Osteocyte (in vitro differentiated cells): ENCODE measurements at regions not wholly inside any gene's neighbourhood (a gene's known extent, or its start where the extent isn't known, plus 50 kb on each side); places are given as distances from the start of the nearest gene placed in this dataset.

Experiments
- DNase-seq: peaks from one replicate; pipeline ENCODE4 v3.0.0; 2021; ENCODE audit warnings: mixed read lengths; ENCODE audit not compliant: unreplicated experiment; ENCODE audit errors: extremely low spot score
- H3K27ac Mint-ChIP-seq: one replicate; pipeline ENCODE4 v1.8.0; 2021; ENCODE audit warnings: mild to moderate bottlenecking, mixed read lengths; ENCODE audit not compliant: unreplicated experiment
- H3K27me3 Mint-ChIP-seq: one replicate; pipeline ENCODE4 v1.8.0; 2021; ENCODE audit warnings: mixed read lengths; ENCODE audit not compliant: unreplicated experiment
- H3K36me3 Mint-ChIP-seq: one replicate; pipeline ENCODE4 v1.8.0; 2021; ENCODE audit warnings: mixed read lengths; ENCODE audit not compliant: unreplicated experiment
- H3K4me1 Mint-ChIP-seq: one replicate; pipeline ENCODE4 v1.8.0; 2021; ENCODE audit warnings: mixed read lengths; ENCODE audit not compliant: unreplicated experiment
- H3K4me3 Mint-ChIP-seq: one replicate; pipeline ENCODE4 v1.8.0; 2021; ENCODE audit warnings: mild to moderate bottlenecking, moderate library complexity, mixed read lengths; ENCODE audit not compliant: unreplicated experiment
- H3K9me3 Mint-ChIP-seq: one replicate; pipeline ENCODE4 v1.8.0; 2021; ENCODE audit warnings: mixed read lengths; ENCODE audit not compliant: unreplicated experiment
- TF ChIP-seq, protein P1 (sequence below): fragments of 200-600 bp; sonication (generic); IDR thresholded peaks from 2 replicates; pipeline ENCODE4 v1.5.0; 2021; ENCODE audit warnings: antibody characterized with exemption, mild to moderate bottlenecking, moderate library complexity

- no peaks in the 10 kb centered on the region for H3K27me3 Mint-ChIP-seq
- no peaks in the 10 kb centered on the region for H3K4me1 Mint-ChIP-seq
- TF ChIP-seq, protein P1, sequence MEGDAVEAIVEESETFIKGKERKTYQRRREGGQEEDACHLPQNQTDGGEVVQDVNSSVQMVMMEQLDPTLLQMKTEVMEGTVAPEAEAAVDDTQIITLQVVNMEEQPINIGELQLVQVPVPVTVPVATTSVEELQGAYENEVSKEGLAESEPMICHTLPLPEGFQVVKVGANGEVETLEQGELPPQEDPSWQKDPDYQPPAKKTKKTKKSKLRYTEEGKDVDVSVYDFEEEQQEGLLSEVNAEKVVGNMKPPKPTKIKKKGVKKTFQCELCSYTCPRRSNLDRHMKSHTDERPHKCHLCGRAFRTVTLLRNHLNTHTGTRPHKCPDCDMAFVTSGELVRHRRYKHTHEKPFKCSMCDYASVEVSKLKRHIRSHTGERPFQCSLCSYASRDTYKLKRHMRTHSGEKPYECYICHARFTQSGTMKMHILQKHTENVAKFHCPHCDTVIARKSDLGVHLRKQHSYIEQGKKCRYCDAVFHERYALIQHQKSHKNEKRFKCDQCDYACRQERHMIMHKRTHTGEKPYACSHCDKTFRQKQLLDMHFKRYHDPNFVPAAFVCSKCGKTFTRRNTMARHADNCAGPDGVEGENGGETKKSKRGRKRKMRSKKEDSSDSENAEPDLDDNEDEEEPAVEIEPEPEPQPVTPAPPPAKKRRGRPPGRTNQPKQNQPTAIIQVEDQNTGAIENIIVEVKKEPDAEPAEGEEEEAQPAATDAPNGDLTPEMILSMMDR: no peak
- H3K9me3 Mint-ChIP-seq: peaks cover 15% of the 10 kb centered on the region
- no peak overlapping the region for H3K4me3 Mint-ChIP-seq
- no peak overlapping the region for H3K27ac Mint-ChIP-seq
- H3K36me3 Mint-ChIP-seq: no peaks in the 10 kb centered on the region
- DNase-seq: no peak
These were observed 99.6 kb upstream of the SLC24A3 start for GRCh38 chr20:19112828-19113227.

GRCh38 chr20:19113343-19113930, 99.0 kb upstream of the SLC24A3 start:
- H3K4me1 Mint-ChIP-seq: no peaks in the 10 kb centered on the region
- H3K27ac Mint-ChIP-seq: no peak overlapping the region
- peaks cover 15% of the 10 kb centered on the region for H3K9me3 Mint-ChIP-seq
- H3K4me3 Mint-ChIP-seq: no peak overlapping the region
- no peaks in the 10 kb centered on the region for H3K27me3 Mint-ChIP-seq
- H3K36me3 Mint-ChIP-seq: no peaks in the 10 kb centered on the region
- peak; percentile 60 for DNase-seq
- TF ChIP-seq, protein P1: no peak

- peaks cover 15% of the 10 kb centered on the region for H3K9me3 Mint-ChIP-seq
- H3K4me1 Mint-ChIP-seq: no peaks in the 10 kb centered on the region
- no peak for DNase-seq
- H3K27ac Mint-ChIP-seq: no peak overlapping the region
- H3K4me3 Mint-ChIP-seq: no peak overlapping the region
- no peaks in the 10 kb centered on the region for H3K36me3 Mint-ChIP-seq
- TF ChIP-seq, protein P1: no peak
- H3K27me3 Mint-ChIP-seq: no peaks in the 10 kb centered on the region
These were observed 98.0 kb upstream of the SLC24A3 start for GRCh38 chr20:19114410-19114809.

GRCh38 chr20:19115581-19115980, 96.9 kb upstream of the SLC24A3 start:
- H3K27ac Mint-ChIP-seq: no peak overlapping the region

DNA sequence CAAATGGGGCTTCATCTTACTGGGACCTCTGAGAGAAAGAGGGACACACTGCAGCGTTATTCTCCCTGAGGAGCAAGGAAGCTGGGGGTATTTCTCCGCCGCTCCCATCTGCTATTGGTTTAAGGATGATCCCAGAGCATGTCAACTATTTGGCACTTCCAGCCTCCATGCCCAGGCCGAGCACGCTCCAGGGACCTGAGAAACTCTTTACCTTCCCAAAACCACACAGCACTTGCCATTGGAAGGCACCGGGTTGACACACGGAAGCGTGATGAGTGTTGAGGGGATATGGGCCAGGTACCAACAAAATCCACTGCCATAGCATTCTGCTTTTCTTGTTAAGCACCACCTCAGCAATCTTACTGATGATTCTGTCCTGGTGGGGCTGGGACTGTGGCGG, 92.4 kb upstream of the SLC24A3 start:
- no peaks in the 10 kb centered on the region for H3K4me1 Mint-ChIP-seq
- no peaks in the 10 kb centered on the region for H3K36me3 Mint-ChIP-seq
- H3K27ac Mint-ChIP-seq: no peak overlapping the region
- peaks cover 14% of the 10 kb centered on the region for H3K9me3 Mint-ChIP-seq
- H3K27me3 Mint-ChIP-seq: no peaks in the 10 kb centered on the region
- DNase-seq: peak; percentile 51
- H3K4me3 Mint-ChIP-seq: no peak overlapping the region
- TF ChIP-seq, protein P1: no peak

More at GRCh38 chr20:19115581-19115980, 96.9 kb upstream of the SLC24A3 start:
- H3K9me3 Mint-ChIP-seq: peaks cover 11% of the 10 kb centered on the region
- H3K36me3 Mint-ChIP-seq: no peaks in the 10 kb centered on the region
- H3K4me3 Mint-ChIP-seq: no peak overlapping the region
- no peaks in the 10 kb centered on the region for H3K27me3 Mint-ChIP-seq
- H3K4me1 Mint-ChIP-seq: no peaks in the 10 kb centered on the region
- peak; percentile 8 for DNase-seq
- TF ChIP-seq, protein P1: no peak
